Renal cortex interstitium (tissue), 11 donors: ENCODE measurements at regions not wholly inside any gene's neighbourhood (a gene's known extent, or its start where the extent isn't known, plus 50 kb on each side); places are given as distances from the start of the nearest gene placed in this dataset.

Experiments used
- DNase-seq, 11 donors: peaks; one replicate each; pipeline ENCODE4 v3.0.0-alpha.2; 2013; ENCODE audit warnings: low read depth in 9 of 11, low spot score in 4 of 11; ENCODE audit errors: extremely low read depth in 1 of 11

DNA sequence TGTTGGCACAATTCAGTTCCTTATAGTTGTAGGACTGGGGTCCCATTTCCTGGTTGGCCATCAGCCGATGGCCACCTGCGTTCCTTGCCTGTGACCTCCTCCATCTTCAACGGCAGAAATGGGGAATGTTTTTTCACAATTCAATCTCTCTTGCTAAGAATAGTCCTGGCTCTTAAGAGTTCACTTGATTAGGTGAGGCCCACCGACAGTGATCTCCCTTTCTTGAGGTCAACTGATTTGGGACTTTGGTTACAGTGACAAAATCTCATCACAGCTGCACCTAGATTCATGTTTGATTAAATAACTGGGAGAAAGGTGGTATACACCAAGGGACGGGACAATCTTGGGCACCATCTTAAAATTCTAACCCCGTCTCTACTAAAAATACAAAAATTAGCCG, 139.1 kb upstream of the DTNBP1 start:
- no peak for DNase-seq

DNA sequence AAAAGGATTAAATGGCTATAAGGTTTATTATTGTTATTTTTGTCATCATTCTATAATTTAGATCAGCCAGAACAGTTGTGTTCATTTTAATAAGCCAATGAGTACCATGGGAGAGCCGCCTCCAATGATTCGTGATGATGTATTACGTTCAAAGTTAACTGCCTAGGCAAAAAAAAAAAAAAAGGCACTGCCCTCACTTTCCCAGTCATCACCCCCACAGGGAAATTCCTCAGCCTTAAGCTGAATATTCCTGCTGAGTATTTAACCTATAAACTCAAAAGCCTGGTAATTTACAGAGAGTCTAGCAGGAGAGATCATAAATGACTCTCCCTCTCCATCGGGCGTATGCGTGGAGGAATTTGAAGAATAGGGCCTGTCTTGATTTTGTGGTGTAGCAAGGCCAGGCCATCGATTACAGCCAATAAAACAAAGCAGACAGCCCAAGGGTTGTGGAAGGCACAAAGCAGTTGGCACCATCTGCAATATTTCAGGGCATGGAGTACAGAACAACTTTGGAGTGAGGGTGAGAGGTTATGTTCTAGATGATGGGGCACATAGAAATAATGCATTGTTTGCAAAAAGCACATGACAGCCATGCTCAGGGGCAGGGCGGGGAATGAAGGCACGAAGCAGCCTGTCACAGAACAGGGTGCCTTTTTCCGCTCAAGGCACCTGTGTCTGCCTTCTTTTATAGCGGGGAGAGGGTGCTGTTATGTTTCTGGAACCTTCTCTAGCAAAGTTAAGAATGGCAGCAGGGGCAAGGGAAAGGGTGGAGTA, 138.2 kb upstream of the DTNBP1 start:
- DNase-seq, result no peak

DNA sequence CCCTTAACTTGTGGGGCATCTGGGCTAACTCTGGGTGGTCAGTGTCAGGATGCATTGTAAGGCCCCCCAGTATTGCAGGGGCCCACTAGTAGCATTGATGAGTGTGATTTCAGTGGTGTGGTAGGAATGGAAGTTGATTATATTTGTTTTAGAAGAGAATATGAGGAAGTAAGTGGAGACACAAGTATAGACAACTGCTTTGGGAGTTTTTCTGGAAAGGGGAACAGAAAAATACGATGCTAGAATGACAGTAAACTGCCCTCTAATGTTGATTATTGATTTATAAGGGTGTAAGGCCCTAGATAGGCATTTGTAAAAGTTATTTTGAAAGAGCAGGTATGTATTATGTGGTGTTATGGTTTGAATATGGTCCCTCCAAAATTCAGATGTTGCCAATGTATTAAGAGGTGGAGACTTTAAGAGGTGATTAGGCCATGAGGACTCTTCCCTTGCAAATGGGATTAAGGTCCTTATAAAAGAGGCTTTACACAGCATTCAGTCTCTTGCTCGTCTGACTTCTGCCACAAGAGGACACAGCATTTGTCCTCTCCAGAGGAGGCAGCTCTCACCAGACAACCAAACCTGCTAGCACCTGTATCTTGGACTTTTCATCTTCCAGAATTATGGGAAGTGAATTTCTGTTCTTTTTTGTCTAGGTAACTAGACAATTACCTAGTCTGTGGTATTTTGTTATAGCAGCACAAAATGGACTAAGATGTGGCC, 135.9 kb upstream of the DTNBP1 start:
- no peak for DNase-seq

DNA sequence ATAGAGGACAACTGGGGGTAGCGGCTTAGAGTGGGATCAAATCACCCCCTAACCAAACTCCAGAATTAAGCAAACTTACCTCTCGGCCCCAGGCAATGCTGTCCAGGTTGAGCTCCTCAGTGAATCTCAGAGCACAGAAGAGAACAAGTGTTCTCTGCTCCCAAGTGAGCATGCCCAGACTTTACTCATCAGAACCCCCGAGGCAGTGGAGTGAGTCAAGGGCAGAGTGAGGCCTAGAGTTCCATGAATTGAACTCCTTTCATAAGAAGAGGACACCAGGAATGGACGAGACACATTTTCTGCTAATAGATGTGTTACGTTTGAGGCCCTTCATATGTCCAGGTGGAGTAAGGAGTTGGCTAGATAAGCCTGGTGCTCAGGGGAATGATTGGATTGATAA, 134.0 kb upstream of the DTNBP1 start:
- no peak for DNase-seq

DNA sequence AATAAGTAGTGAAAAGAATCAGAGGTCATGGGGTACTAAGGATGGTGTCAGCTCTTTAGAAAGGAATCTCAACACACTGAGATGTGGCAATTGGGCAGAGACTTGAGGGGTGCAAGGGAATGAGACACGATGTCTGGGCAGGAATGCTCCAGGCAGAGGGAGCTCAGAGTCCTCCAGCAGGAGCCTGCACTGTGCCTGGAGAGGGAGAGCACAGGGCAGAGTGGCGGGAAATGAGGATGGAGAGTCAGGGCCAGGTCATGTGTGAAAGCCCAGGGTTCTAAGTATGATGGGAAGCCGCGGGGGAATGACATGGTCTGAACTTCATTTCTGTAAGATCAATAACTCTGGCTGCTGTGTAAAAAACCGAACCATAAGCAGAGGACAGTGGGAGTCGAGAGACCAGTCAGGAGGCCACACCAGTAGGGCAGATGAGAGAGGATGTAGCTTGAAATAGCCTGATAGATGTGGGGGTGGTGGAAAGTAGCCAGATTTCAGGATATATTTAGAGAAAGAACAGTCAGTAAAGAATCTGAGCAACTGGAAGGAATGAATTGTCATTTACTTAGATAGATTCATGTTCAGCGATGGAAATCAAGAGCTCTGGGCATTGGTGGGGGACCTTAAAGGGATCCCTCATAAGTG, 133.4 kb upstream of the DTNBP1 start:
- no peak for DNase-seq

DNA sequence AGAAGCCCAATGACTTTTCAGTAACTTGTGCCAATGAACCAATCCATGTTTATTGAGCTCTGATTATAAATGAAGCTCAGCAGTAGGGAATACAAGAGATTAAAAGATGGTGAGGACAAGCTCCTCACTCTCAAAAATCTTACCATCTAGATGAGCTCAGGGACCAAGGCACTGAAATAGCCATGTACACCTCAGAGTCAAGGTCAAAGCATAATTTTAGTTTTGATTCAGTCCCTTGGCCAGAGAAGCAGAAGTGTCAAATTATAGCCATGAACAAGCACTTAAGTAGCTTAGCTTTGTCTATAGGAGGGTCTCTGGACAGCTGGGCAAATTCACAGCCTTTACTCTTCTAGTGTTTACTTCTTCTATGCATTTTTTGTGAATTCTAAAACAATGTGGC, 131.0 kb upstream of the DTNBP1 start:
- DNase-seq, result no peak

DNA sequence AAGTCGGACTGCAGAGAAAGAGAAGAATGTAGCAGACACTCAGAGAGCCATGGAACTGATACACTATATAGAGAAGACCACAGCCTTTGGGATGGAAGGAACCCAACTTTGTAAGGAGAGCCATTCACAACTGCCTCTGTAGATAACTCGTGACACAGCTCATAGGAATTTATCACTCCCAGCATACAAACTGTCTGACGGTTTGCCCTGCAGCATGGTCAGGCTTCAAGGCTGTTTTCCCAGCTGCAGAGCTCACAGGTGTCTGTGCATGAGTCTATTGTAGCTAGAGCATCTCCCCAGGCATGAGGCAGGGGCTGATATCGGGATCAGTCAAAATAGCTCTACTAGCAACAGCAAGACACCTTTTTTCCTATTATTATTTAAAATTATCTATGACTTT, 130.5 kb upstream of the DTNBP1 start:
- DNase-seq, result no peak

DNA sequence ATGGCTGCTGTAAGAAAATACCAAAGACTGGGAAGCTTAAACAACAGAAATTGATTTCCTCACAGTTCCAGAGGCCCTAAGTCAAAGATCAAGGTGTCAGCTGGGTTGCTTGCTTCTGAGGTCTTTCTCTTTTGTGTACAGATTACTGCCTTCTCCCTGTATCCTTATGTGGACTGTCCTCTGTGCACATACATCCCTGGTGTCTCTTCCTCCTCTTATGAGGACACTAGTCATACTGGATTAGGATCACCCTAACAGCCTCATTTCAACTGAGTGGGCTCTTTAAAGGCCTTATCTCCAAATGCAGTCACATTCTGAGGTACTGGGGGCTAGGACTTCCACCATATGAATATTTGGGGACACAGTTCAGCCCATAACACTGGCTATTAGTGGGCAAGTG, 130.0 kb upstream of the DTNBP1 start:
- no peak for DNase-seq

DNA sequence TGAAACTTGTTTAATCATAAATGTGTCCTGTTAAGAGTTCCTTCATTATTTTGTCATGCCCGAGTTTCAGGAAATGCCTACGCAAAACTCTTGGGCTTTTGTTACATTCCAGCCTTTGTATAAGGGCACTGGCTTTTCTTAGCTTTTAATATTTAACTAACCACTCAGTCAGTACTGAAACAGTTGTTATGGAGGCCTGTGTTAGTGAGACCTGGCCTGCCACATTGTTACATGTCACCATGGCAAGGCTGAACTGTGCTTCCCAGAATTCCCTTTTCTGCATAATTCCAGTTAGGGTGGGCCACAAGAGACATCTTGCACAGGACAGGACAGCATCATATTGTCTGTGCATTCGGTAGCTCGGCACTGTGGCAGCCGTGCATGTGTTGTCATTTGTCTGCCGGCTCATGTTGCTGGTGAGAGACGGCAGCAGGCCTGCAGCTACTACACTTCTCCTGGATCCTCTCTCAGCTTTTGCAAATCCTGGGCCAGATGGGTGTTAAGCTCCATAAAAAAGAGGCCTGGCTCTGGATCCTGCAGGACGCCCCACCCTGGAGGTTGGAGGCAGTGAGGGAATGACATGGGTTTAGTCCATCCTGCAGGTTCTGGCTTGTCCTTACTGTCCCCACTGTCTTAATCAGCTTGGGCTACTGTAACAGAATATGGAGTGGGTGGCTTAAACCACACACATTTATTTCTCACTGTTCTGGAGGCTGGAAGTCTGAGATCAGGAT, 128.8 kb upstream of the DTNBP1 start:
- peak in 3 of 11 donors; percentile 19 to 57 (median 38) for DNase-seq

DNA sequence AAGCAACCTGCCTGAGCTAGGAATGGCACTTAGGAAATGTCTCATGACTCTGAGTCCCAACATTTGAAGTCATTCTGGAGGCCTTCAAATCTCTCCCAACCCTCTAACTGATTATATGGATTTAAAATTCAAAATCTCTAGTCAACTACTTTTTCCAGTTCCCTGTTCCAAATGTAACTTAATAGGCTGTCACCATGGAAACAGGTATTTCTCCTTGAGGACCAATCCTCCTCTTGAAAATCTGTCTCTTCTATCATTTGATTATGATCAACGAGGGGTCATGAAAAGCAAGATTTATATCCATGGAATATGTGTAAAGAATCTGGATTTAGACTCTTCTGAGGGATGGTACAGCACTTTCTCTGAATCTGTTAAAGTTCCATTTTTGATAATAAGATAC, 127.3 kb upstream of the DTNBP1 start:
- no peak for DNase-seq

DNA sequence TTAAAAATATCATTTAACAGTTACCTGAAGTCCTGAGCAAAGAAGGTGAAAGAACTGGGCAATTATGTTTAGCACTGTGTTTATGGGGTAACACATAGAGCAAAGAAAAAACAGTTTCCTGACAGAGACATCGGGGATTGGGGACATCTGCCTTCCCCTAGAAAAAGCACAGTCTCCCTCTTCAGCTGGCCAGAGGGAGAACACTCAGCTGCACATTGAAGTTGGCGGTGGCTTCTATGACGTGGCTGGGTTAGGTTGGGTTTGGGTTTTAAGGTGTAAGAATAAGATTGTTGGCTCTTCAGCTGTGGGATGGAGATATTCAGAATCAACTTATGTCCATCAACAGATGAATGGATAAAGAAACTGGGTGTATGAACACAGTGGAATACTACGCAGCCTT, 124.0 kb upstream of the DTNBP1 start:
- DNase-seq, result no peak

DNA sequence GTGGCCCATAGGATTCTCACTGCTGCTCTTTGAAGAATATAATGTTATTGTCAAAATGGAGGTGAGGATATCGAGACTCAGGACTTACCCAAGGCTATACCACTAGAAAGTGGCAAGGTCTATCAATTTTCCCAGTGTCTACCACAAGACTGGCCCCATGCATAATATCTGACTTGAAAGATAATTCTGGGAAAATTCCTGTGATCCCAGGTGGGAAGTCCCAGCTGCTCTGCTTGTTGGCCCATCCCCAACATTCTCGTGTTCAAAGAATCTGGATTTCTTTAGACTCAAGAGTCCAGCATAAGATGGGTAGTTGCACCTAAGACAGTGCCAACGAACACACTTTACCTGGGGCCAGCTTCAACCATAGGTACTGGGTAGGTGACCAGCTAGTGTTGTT, 120.7 kb upstream of the DTNBP1 start:
- no peak for DNase-seq

DNA sequence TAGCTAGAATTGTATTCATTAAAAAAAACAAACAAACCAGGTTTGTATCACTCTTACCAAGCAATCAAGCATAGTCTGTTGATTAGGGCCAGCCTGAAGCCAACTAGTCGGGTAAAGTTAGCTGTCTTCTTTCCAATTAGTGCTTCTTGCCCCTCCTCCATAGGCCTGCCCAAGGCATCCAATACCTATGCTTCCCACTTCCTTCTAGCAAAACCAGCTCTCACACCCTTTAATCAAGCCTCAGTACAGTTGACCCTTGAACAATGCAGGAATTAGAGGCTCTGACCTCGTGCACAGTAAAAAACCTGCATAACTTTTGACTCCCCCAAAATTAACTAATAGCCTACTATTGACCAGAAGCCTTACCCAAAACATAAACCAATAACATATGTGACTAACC, 119.1 kb upstream of the DTNBP1 start:
- DNase-seq, result no peak

DNA sequence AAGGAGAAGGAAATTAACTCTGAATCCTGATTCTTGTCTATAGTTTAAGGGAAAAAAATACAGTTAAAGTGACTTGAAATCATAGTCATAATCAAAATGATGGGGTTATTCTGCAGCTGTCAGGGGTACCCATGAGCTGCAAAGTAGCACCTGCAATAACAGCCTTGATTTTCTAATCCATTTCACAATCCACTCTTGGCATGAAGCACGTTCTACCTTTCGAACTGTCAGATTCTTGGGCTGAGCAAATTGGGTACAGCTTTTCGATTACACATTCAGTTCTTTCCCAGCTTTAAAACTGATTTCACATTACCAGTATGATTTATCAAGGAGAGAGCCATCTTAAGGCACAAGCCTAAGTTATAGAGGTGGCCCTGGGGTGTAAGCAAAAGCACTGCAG, 118.5 kb upstream of the DTNBP1 start:
- DNase-seq, result no peak

DNA sequence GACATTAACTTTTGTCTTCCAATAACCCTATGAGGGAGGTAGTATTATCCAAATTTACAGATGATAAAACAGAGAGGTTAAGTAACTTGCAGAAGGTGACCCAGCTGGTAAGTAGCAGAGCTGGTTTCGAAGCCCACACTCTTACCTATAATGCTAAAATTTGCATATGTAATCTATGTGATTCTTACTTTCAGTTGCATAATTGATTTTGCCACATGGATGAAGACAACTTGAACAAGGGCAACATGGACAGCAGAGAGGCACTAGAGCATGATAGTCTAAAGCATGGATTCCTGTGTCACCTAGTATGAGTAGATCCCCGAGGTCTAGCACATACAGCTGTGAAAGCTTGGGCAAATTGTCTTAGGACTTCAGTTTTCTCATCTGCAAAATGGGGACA, 117.6 kb upstream of the DTNBP1 start:
- no peak for DNase-seq

DNA sequence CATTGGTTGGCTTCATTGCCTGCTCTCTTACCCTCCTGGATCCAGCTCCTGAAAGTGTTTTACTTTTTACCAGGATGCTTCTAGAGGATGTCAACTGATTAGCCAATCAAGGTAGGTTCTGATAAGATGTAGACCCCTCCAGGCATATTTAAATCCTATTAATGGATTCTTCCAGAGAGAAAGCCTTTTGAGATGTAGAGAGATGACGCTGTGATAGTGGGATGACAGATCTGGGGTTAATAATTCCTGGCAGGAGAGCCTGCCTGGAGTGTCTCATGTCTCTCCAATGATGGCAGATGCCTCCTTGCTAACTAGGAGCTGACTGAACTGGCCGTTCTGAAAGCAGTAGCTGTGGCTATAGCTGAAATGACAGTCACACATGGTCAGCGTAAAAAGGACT, 116.9 kb upstream of the DTNBP1 start:
- DNase-seq, result no peak

DNA sequence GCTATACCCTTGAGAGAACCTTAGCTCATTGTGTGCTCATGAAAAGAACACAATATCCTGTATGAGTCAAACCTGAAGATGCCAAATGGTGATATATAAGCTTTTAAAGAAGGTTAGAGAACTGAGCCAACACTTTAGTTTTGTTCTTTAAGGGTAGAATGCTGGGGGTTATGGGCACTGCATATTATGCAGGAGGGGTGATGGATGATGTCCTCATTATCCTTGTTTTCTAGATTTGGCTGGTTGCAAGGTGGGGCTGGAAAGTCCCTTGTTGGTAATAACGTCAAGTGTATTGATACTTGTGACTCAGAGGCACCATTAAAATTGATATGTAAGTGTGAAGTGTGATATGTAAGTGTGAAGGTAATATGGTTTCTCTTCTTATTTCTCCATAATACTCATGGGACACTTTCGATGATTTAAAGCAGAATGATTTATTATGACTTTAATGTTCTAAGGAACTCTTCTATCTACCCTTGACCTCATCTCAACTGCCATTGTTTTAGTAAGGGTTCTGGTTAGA, 113.7 kb upstream of the DTNBP1 start:
- no peak for DNase-seq

DNA sequence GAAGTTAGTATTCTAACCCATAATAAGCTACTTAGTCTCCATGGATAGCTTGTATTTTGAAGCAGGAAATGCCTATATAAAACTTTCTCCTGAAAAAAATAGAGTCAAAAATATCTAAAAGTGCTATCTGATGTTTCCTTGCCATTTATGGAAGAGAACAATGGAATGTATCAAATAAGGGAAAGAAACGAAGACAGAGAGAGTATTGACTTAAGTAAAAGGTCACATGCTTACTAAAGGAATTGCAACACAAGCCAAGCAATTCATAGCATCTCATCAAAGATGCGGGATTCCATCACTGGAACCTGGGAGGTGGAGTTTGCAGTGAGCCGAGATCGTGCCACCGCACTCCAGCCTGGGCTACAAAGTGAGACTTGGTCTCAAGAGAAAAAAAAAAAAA, 112.9 kb upstream of the DTNBP1 start:
- no peak for DNase-seq

DNA sequence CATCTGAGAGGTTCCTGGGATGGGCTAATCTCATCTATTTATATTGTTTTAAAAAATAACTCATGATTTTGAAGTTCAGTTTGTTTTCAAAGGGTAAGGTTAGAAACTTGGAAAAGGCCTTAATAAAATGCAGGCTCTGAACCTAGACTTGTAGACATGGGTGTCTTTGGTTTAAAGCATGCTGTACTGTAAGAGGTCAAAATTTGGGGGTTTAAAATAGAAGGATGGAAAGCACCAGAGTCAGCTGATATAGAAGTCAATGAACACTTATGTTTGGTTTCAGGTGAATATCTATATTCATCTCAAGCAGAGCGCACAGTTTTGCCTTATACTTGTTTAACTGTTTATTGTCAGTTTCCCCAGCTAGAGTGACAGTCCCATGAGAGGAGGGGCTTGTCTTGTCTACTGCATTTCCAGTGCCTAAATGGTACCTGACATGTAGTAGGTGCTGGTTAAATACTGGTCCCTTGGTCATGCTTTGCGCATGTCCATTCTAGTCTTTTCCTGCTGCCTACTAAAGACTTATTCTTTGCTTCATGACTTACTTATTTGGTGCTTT, 112.3 kb upstream of the DTNBP1 start:
- no peak for DNase-seq
